ENCODE measurements at regions not wholly inside any gene's neighbourhood (a gene's known extent, or its start where the extent isn't known, plus 50 kb on each side); places are given as distances from the start of the nearest gene placed in this dataset.

GRCh38 chr17:73952082-73952479 lies 251.4 kb upstream of the RPL38 start:
- Histone ChIP-seq H3K9me3 (no peaks in the 10 kb centered on the region), H3K36me3 (no peaks in the 10 kb centered on the region), H3K4me3 (peak overlapping the region in 10 of 12 donors; percentile 22 to 46 (median 38)), H3K27me3 (peaks cover 0 to 45% (median 20%) of the 10 kb centered on the region in 9 donors), H3K4me1 (peaks cover 0 to 12% (median 9%) of the 10 kb centered on the region in 12 donors), H3K27ac (no peak overlapping the region)
- TF ChIP-seq POLR2A (IDR thresholded peaks at IDR 0.05): no peak
- intact Hi-C loops (cut with DNase I): loop anchor here in 6 of 10 donors (10.0 kb wide), 6 partner anchors 117 to 527 kb away; partner anchors contain the start of gene SDK2 (in 1 of the 6)
- ATAC-seq: peak in 1 of 4 donors; percentile 11
- 13 to 21% (median 19%) methylated on average over 17 to 20 of the region's 20 CpGs for WGBS, 4 donors
- DNase-seq: no peak

GRCh38 chr17:73952480-73953205 lies 250.8 kb upstream of the RPL38 start:
- H3K36me3 ChIP-seq: no peaks in the 10 kb centered on the region
- H3K27ac ChIP-seq: no peak overlapping the region
- peaks cover 0 to 40% (median 20%) of the 10 kb centered on the region in 9 donors for H3K27me3 ChIP-seq
- intact Hi-C loops (cut with DNase I): loop anchor here in 6 of 10 donors (10.0 kb wide), 6 partner anchors 118 to 528 kb away; partner anchors contain the start of gene SDK2 (in 1 of the 6)
- DNase-seq: peak in 4 of 5 donors; percentile 18 to 61 (median 42)
- no peaks in the 10 kb centered on the region for H3K9me3 ChIP-seq
- 1 to 2% (median 2%) methylated on average over 50 to 67 of the region's 67 CpGs for WGBS, 4 donors
- peaks cover 0 to 12% (median 9%) of the 10 kb centered on the region in 12 donors for H3K4me1 ChIP-seq
- H3K4me3 ChIP-seq: peak overlapping the region in 11 of 12 donors; percentile 22 to 46 (median 37)
- ATAC-seq: peak in 3 of 4 donors; percentile 65 to 83 (median 73)
- TF ChIP-seq CTCF (IDR thresholded peaks at IDR 0.05): peak in 11 of 12 donors; percentile 21 to 62 (median 38)
- no peak for TF ChIP-seq POLR2A (IDR thresholded peaks at IDR 0.05)

- Histone ChIP-seq H3K27ac (no peak overlapping the region), H3K4me3 (peak overlapping the region in 4 of 12 donors; percentile 32 to 46 (median 42)), H3K9me3 (no peaks in the 10 kb centered on the region), H3K4me1 (peaks cover 0 to 12% (median 9%) of the 10 kb centered on the region in 12 donors), H3K36me3 (no peaks in the 10 kb centered on the region), H3K27me3 (peaks cover 0 to 34% (median 16%) of the 10 kb centered on the region in 9 donors)
- intact Hi-C loops (cut with DNase I): loop anchor here in 6 of 10 donors (10.0 kb wide), 6 partner anchors 119 to 529 kb away; partner anchors contain the start of gene SDK2 (in 1 of the 6)
- DNase-seq (no peak), ATAC-seq (no peak)
- 70 to 73% (median 71%) methylated on average over 12 of the region's 12 CpGs for WGBS, 4 donors
- no peak for TF ChIP-seq POLR2A (IDR thresholded peaks at IDR 0.05)
These were observed 250.1 kb upstream of the RPL38 start for GRCh38 chr17:73953206-73954033.

- no peak overlapping the region for H3K27ac ChIP-seq
- peaks cover 0 to 12% (median 9%) of the 10 kb centered on the region in 12 donors for H3K4me1 ChIP-seq
- no peak for TF ChIP-seq CTCF (IDR thresholded peaks at IDR 0.05)
- no peak for TF ChIP-seq POLR2A (IDR thresholded peaks at IDR 0.05)
- no peaks in the 10 kb centered on the region for H3K36me3 ChIP-seq
- ATAC-seq (no peak), DNase-seq (no peak)
- H3K27me3 ChIP-seq: peaks cover 0 to 34% (median 15%) of the 10 kb centered on the region in 9 donors
- no peaks in the 10 kb centered on the region for H3K9me3 ChIP-seq
- no peak overlapping the region for H3K4me3 ChIP-seq
- intact Hi-C loops (cut with DNase I): loop anchor here in 7 of 10 donors (5.0 to 10.0 kb wide), 9 partner anchors 120 to 530 kb away; partner anchors contain the start of gene SDK2 (in 1 of the 7)
- WGBS, 4 donors: 65 to 76% (median 70%) methylated on average over 5 of the region's 5 CpGs
These were observed 248.5 kb upstream of the RPL38 start for GRCh38 chr17:73954951-73955350.
